T-helper 17 cell (primary cell): ENCODE measurements at regions not wholly inside any gene's neighbourhood (a gene's known extent, or its start where the extent isn't known, plus 50 kb on each side); places are given as distances from the start of the nearest gene placed in this dataset.
"Not testable (repeated sequence)": the region's sequence is repeated elsewhere in the genome, so short reads cannot be mapped to it uniquely, and the experiment has no call there.

ENCODE experiments used
- ATAC-seq: fragments of 150-1000 bp; cut with Tn5 transposase; 2 replicates; pipeline ENCODE4 v1.10.0; 2021; ENCODE audit warnings: mild to moderate bottlenecking, moderate library complexity
- DNase-seq, 3 donors: peaks; one replicate each; pipeline versions ENCODE4 v3.0.0 to v3.0.0-alpha.2; 2020 to 2021
- H3K9me3 ChIP-seq: one replicate; pipeline ENCODE4 v1.7.0; 2013; ENCODE audit warnings: low read length, mild to moderate bottlenecking; ENCODE audit not compliant: control insufficient read depth, poor library complexity, severe bottlenecking
- H3K27ac Mint-ChIP-seq: one replicate; pipeline ENCODE4 v1.8.0; 2022; ENCODE audit warnings: mild to moderate bottlenecking, moderate library complexity, mixed read lengths
- H3K27me3 Mint-ChIP-seq: one replicate; pipeline ENCODE4 v1.8.0; 2022; ENCODE audit warnings: mixed read lengths
- H3K36me3 Mint-ChIP-seq: one replicate; pipeline ENCODE4 v1.8.0; 2022; ENCODE audit warnings: low read depth, mixed read lengths
- H3K4me1 Mint-ChIP-seq: one replicate; pipeline ENCODE4 v1.8.0; 2022; ENCODE audit warnings: mild to moderate bottlenecking, mixed read lengths
- H3K4me3 Mint-ChIP-seq: one replicate; pipeline ENCODE4 v1.8.0; 2022; ENCODE audit warnings: mild to moderate bottlenecking, moderate library complexity, mixed read lengths

DNA sequence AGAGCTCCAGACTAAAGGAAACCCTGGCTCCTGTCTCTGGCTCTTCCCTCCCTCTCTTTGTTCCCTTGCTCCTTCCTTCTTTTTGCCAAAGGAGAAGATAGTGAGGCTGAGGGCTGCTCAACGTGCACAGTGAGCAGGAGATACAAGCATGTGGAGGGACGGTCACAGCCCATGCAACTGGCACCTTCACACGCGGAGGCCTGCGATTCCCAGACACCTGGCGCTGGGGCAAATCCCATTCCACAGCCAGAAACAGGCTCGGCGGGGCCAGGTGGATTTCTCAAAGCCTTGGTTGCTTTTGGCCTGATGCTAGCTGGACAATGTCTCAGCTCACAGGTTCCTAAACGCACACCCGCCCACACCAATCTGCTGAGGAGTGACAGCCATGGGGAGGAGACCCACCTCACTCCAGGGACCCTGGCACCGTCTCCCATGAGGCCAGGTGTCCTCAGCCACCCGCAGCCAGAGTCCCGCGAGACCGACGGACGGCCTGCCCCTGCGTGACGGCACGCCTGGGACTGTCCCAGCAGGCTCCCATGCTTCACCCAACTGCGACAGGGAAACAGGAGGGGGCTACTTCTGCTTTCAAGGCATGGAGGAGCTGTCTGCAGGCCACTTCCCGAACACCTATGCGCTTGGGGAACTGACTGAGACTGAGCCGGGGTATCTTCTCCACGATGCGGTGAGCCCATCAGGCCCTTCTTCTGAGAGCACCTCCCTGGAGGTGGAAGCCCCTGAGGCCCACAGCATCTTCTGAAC, 56.2 kb upstream of the SPN start:
- H3K4me3 Mint-ChIP-seq, H3K9me3 ChIP-seq, H3K27me3 Mint-ChIP-seq, ATAC-seq, DNase-seq, H3K36me3 Mint-ChIP-seq: not testable (repeated sequence)
- Mint-ChIP-seq H3K4me1 (peaks cover 21% of the 10 kb centered on the region), H3K27ac (peak overlapping the region; percentile 39)

DNA sequence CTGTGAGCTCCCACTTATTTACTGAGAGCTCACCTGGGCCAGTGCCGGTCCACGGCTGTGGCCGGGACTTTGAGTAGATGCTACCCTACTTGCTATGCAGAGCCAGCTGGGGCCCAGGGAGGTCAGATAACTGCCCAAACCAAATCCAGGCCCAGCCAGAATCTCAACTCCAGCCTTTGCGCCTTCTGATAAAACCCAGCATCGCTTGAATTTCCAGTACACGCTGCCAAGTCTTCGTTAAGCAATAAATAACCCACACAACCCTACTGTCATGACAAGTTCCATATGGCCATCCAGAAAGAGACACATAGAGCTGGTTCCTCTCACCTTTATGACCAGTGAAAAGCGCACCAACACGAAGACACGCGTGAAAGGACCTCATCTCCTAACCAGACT, 55.6 kb upstream of the SPN start:
- H3K27me3 Mint-ChIP-seq, H3K4me3 Mint-ChIP-seq, ATAC-seq, H3K36me3 Mint-ChIP-seq, DNase-seq, H3K9me3 ChIP-seq: not testable (repeated sequence)
- Mint-ChIP-seq H3K27ac (peak overlapping the region; percentile 39), H3K4me1 (peaks cover 21% of the 10 kb centered on the region)

DNA sequence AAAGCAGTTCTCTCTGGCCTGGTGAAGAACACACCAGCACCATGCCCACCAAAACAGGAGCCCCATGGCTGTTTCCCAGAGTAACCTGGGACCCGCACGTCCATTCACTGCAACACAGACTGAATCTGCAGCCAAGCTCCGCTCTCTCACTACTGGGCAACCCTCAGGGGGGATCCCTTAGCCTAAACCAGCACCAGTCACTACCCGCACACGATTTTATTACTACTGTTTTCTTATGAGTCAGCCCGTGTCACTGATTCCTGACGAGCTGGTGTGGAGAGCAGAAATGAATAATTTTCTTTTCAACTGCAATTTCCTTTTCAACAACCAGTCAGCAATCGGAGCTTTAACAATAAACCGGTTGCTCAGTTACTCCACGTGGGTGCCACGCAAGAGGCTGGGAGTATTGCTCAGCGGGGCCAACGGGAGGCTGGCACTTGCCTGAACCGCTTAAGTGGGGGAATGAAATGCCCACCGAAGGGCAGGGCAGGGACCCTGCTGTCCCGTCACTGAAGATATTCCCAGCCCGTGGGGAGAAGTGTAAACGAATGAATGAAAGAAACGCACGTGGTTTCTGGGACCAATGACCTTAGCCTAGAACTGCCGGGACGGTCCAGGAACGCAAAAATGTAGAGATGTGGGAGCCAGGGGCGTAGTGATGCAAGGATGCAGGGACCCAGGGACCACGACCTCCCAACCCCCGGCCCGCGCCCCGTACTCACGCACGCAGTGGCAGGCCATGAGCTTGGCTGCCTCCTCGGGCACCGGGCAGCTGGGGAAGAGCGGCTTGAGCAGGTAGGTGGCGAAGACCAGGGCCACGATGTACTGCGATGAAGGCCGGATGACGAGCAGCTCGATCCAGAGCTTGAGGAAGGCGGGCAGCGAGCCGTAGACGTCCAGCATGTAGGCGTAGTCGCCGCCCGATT, 50.4 kb upstream of the SPN start:
- H3K4me1 Mint-ChIP-seq: peaks cover 17% of the 10 kb centered on the region
- peak; percentile 54 for ATAC-seq
- not testable (repeated sequence) for H3K9me3 ChIP-seq, H3K27me3 Mint-ChIP-seq, H3K36me3 Mint-ChIP-seq, DNase-seq
- peak overlapping the region; percentile 93 for H3K4me3 Mint-ChIP-seq
- peak overlapping the region; percentile 81 for H3K27ac Mint-ChIP-seq
